ENCODE measurements at regions not wholly inside any gene's neighbourhood (a gene's known extent, or its start where the extent isn't known, plus 50 kb on each side); places are given as distances from the start of the nearest gene placed in this dataset.

- no peak for DNase-seq (ENCODE audit: low spot score)
- Mint-ChIP-seq H3K27ac (no peak overlapping the region), H3K36me3 (ENCODE audit: low read depth) (peaks cover 6% of the 10 kb centered on the region), H3K4me3 (no peak overlapping the region), H3K4me1 (ENCODE audit: low read depth) (peaks cover 33% of the 10 kb centered on the region), H3K27me3 (ENCODE audit: insufficient read depth) (no peaks in the 10 kb centered on the region), H3K9me3 (peaks cover 10% of the 10 kb centered on the region)
- intact Hi-C loops (cut with micrococcal nuclease): no loop called here
These were observed 74.7 kb upstream of the CD44 start for GRCh38 chr11:35064114-35064800.

- Mint-ChIP-seq H3K27me3 (ENCODE audit: insufficient read depth) (no peaks in the 10 kb centered on the region), H3K9me3 (peaks cover 23% of the 10 kb centered on the region), H3K4me3 (no peak overlapping the region), H3K27ac (no peak overlapping the region), H3K36me3 (ENCODE audit: low read depth) (peaks cover 11% of the 10 kb centered on the region), H3K4me1 (ENCODE audit: low read depth) (peaks cover 30% of the 10 kb centered on the region)
- intact Hi-C loops (cut with micrococcal nuclease): no loop called here
- DNase-seq (ENCODE audit: low spot score): no peak
These were observed 73.4 kb upstream of the CD44 start for GRCh38 chr11:35065566-35065965.

- Mint-ChIP-seq H3K27ac (peak overlapping the region; percentile 20), H3K27me3 (ENCODE audit: insufficient read depth) (no peaks in the 10 kb centered on the region), H3K4me3 (no peak overlapping the region), H3K9me3 (peaks cover 26% of the 10 kb centered on the region), H3K4me1 (ENCODE audit: low read depth) (peaks cover 30% of the 10 kb centered on the region), H3K36me3 (ENCODE audit: low read depth) (peaks cover 13% of the 10 kb centered on the region)
- no peak for DNase-seq (ENCODE audit: low spot score)
- intact Hi-C loops (cut with micrococcal nuclease): loop anchor here (2.0 kb wide), 1 partner anchor 17 kb away; no protein-coding TSS in a partner anchor
These were observed 72.9 kb upstream of the CD44 start for GRCh38 chr11:35066030-35066429.

GRCh38 chr11:35066783-35067423, 72.1 kb upstream of the CD44 start:
- Mint-ChIP-seq H3K4me3 (peak overlapping the region; percentile 8), H3K27ac (peak overlapping the region; percentile 66), H3K9me3 (peaks cover 28% of the 10 kb centered on the region), H3K27me3 (ENCODE audit: insufficient read depth) (no peaks in the 10 kb centered on the region), H3K36me3 (ENCODE audit: low read depth) (peaks cover 13% of the 10 kb centered on the region), H3K4me1 (ENCODE audit: low read depth) (peaks cover 31% of the 10 kb centered on the region)
- intact Hi-C loops (cut with micrococcal nuclease): loop anchor here (1.0 to 2.0 kb wide), 6 partner anchors 10 to 61 kb away; no protein-coding TSS in a partner anchor
- peak; percentile 25 for DNase-seq (ENCODE audit: low spot score)

- peaks cover 15% of the 10 kb centered on the region for H3K36me3 Mint-ChIP-seq (ENCODE audit: low read depth)
- no peak overlapping the region for H3K4me3 Mint-ChIP-seq
- peaks cover 54% of the 10 kb centered on the region for H3K4me1 Mint-ChIP-seq (ENCODE audit: low read depth)
- peaks cover 1% of the 10 kb centered on the region for H3K27me3 Mint-ChIP-seq (ENCODE audit: insufficient read depth)
- DNase-seq (ENCODE audit: low spot score): no peak
- intact Hi-C loops (cut with micrococcal nuclease): no loop called here
- no peak overlapping the region for H3K27ac Mint-ChIP-seq
- H3K9me3 Mint-ChIP-seq: peaks cover 33% of the 10 kb centered on the region
These were observed 67.2 kb upstream of the CD44 start for GRCh38 chr11:35071722-35072121.

GRCh38 chr11:35073691-35074419, 65.1 kb upstream of the CD44 start:
- peaks cover 61% of the 10 kb centered on the region for H3K4me1 Mint-ChIP-seq (ENCODE audit: low read depth)
- no peak for DNase-seq (ENCODE audit: low spot score)
- H3K27ac Mint-ChIP-seq: peak overlapping the region; percentile 10
- no peak overlapping the region for H3K4me3 Mint-ChIP-seq
- H3K36me3 Mint-ChIP-seq (ENCODE audit: low read depth): peaks cover 14% of the 10 kb centered on the region
- H3K27me3 Mint-ChIP-seq (ENCODE audit: insufficient read depth): peaks cover 1% of the 10 kb centered on the region
- intact Hi-C loops (cut with micrococcal nuclease): no loop called here
- peaks cover 29% of the 10 kb centered on the region for H3K9me3 Mint-ChIP-seq

GRCh38 chr11:35076201-35077100, 62.5 kb upstream of the CD44 start:
- Mint-ChIP-seq H3K27ac (peak overlapping the region; percentile 21), H3K9me3 (peaks cover 17% of the 10 kb centered on the region)

GRCh38 chr11:35077709-35078469, 61.1 kb upstream of the CD44 start:
- Mint-ChIP-seq H3K36me3 (ENCODE audit: low read depth) (peaks cover 15% of the 10 kb centered on the region), H3K27me3 (ENCODE audit: insufficient read depth) (no peaks in the 10 kb centered on the region), H3K9me3 (peaks cover 9% of the 10 kb centered on the region), H3K27ac (peak overlapping the region; percentile 98), H3K4me1 (ENCODE audit: low read depth) (peaks cover 87% of the 10 kb centered on the region), H3K4me3 (peak overlapping the region; percentile 77)
- peak; percentile 55 for DNase-seq (ENCODE audit: low spot score)
- intact Hi-C loops (cut with micrococcal nuclease): loop anchor here (1.0 kb wide), 9 partner anchors 11 to 99 kb away; no protein-coding TSS in a partner anchor

More at GRCh38 chr11:35076201-35077100, 62.5 kb upstream of the CD44 start:
- H3K36me3 Mint-ChIP-seq (ENCODE audit: low read depth): peaks cover 13% of the 10 kb centered on the region
- H3K27me3 Mint-ChIP-seq (ENCODE audit: insufficient read depth): peaks cover 1% of the 10 kb centered on the region
- intact Hi-C loops (cut with micrococcal nuclease): loop anchor here (1.0 kb wide), 5 partner anchors 9 to 64 kb away; no protein-coding TSS in a partner anchor
- peaks cover 85% of the 10 kb centered on the region for H3K4me1 Mint-ChIP-seq (ENCODE audit: low read depth)
- no peak overlapping the region for H3K4me3 Mint-ChIP-seq
- DNase-seq (ENCODE audit: low spot score): no peak

GRCh38 chr11:35078470-35078735, 60.6 kb upstream of the CD44 start:
- intact Hi-C loops (cut with micrococcal nuclease): loop anchor here (1.0 kb wide), 4 partner anchors 33 to 99 kb away; no protein-coding TSS in a partner anchor

GRCh38 chr11:35079611-35080010, 59.4 kb upstream of the CD44 start:
- Mint-ChIP-seq H3K4me1 (ENCODE audit: low read depth) (peaks cover 87% of the 10 kb centered on the region), H3K4me3 (no peak overlapping the region), H3K27ac (peak overlapping the region; percentile 98), H3K27me3 (ENCODE audit: insufficient read depth) (no peaks in the 10 kb centered on the region), H3K36me3 (ENCODE audit: low read depth) (peaks cover 15% of the 10 kb centered on the region), H3K9me3 (peaks cover 9% of the 10 kb centered on the region)
- intact Hi-C loops (cut with micrococcal nuclease): loop anchor here (5.0 kb wide), 1 partner anchor 158 kb away; no protein-coding TSS in a partner anchor
- DNase-seq (ENCODE audit: low spot score): no peak

More at GRCh38 chr11:35078470-35078735, 60.6 kb upstream of the CD44 start:
- H3K27me3 Mint-ChIP-seq (ENCODE audit: insufficient read depth): no peaks in the 10 kb centered on the region
- H3K4me1 Mint-ChIP-seq (ENCODE audit: low read depth): peaks cover 87% of the 10 kb centered on the region
- H3K27ac Mint-ChIP-seq: peak overlapping the region; percentile 98
- peaks cover 15% of the 10 kb centered on the region for H3K36me3 Mint-ChIP-seq (ENCODE audit: low read depth)
- peak overlapping the region; percentile 34 for H3K4me3 Mint-ChIP-seq
- DNase-seq (ENCODE audit: low spot score): no peak
- H3K9me3 Mint-ChIP-seq: peaks cover 9% of the 10 kb centered on the region

GRCh38 chr11:35082321-35083180, 56.4 kb upstream of the CD44 start:
- Mint-ChIP-seq H3K36me3 (ENCODE audit: low read depth) (peaks cover 10% of the 10 kb centered on the region), H3K27me3 (ENCODE audit: insufficient read depth) (no peaks in the 10 kb centered on the region), H3K4me1 (ENCODE audit: low read depth) (peaks cover 82% of the 10 kb centered on the region)

More at GRCh38 chr11:35082321-35083180, 56.4 kb upstream of the CD44 start:
- peaks cover 4% of the 10 kb centered on the region for H3K9me3 Mint-ChIP-seq
- peak overlapping the region; percentile 91 for H3K27ac Mint-ChIP-seq
- intact Hi-C loops (cut with micrococcal nuclease): loop anchor here (1.0 to 5.0 kb wide), 14 partner anchors 16 to 308 kb away; partner anchors contain the start of genes APIP, CD44 and PDHX
- DNase-seq (ENCODE audit: low spot score): peak; percentile 85
- peak overlapping the region; percentile 56 for H3K4me3 Mint-ChIP-seq
